ENCODE measurements at regions not wholly inside any gene's neighbourhood (a gene's known extent, or its start where the extent isn't known, plus 50 kb on each side); places are given as distances from the start of the nearest gene placed in this dataset.

DNA sequence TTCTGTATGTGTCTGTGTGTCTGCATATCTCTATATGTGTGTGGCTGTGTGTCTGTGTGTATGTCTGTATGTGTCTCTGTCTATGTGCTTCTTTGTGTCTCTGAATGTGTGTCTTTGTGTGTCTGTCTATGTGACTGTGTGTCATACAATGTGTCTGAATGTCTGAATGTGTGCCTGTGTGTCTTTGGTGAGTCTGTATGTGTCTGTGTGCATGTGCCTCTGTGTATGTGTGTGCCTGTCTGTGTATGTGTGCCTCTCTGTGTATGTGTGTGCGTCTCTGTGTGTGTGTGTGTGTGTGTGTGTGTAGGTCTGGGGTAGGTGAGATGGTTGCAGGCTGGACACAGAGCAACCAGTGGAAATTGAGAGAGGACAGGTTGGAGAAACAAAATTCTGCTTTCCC is 435.3 kb downstream of the ARHGEF28 start:
- TF ChIP-seq, protein P1, sequence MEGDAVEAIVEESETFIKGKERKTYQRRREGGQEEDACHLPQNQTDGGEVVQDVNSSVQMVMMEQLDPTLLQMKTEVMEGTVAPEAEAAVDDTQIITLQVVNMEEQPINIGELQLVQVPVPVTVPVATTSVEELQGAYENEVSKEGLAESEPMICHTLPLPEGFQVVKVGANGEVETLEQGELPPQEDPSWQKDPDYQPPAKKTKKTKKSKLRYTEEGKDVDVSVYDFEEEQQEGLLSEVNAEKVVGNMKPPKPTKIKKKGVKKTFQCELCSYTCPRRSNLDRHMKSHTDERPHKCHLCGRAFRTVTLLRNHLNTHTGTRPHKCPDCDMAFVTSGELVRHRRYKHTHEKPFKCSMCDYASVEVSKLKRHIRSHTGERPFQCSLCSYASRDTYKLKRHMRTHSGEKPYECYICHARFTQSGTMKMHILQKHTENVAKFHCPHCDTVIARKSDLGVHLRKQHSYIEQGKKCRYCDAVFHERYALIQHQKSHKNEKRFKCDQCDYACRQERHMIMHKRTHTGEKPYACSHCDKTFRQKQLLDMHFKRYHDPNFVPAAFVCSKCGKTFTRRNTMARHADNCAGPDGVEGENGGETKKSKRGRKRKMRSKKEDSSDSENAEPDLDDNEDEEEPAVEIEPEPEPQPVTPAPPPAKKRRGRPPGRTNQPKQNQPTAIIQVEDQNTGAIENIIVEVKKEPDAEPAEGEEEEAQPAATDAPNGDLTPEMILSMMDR (conservative IDR thresholded peaks at IDR 0.05; ENCODE audit: low read depth, low read length): no peak
- no peak for TF ChIP-seq EZH2phosphoT487 (IDR thresholded peaks at IDR 0.05; ENCODE audit: borderline replicate concordance, low read length)
